HG03135 (cell line): ENCODE measurements at regions not wholly inside any gene's neighbourhood (a gene's known extent, or its start where the extent isn't known, plus 50 kb on each side); places are given as distances from the start of the nearest gene placed in this dataset.
"Not testable (repeated sequence)": the region's sequence is repeated elsewhere in the genome, so short reads cannot be mapped to it uniquely, and the experiment has no call there.

Experiments used
- ATAC-seq: cut with Tn5 transposase; IDR thresholded peaks from one replicate; pipeline ENCODE4 v1.9.1; 2021; ENCODE audit warnings: mild to moderate bottlenecking, moderate library complexity; ENCODE audit not compliant: unreplicated experiment

- ATAC-seq = peak; percentile 24
Observed at GRCh38 chr3:178967177-178967532, 104.5 kb downstream of the ZMAT3 start.

GRCh38 chr3:178966299-178967176 lies 105.1 kb downstream of the ZMAT3 start:
- peak; percentile 50 for ATAC-seq

- ATAC-seq = no peak
Observed at GRCh38 chr3:178964551-178964950, 107.1 kb downstream of the ZMAT3 start.

GRCh38 chr3:178960918-178961317 lies 110.7 kb downstream of the ZMAT3 start:
- ATAC-seq = no peak

- ATAC-seq = no peak
Observed at GRCh38 chr3:178960181-178960580, 111.4 kb downstream of the ZMAT3 start.

GRCh38 chr3:178950676-178951075 lies 120.9 kb downstream of the ZMAT3 start:
- no peak for ATAC-seq

GRCh38 chr3:178949896-178950295 lies 121.7 kb downstream of the ZMAT3 start:
- no peak for ATAC-seq

GRCh38 chr3:178948546-178948945 lies 123.1 kb downstream of the ZMAT3 start:
- no peak for ATAC-seq

- ATAC-seq = no peak
Observed at GRCh38 chr3:178947738-178948137, 123.9 kb downstream of the ZMAT3 start.

- not testable (repeated sequence) for ATAC-seq
Observed at GRCh38 chr3:178942261-178942660, 129.3 kb downstream of the ZMAT3 start.

GRCh38 chr3:178930116-178930515 lies 141.5 kb downstream of the ZMAT3 start:
- ATAC-seq = no peak

- no peak for ATAC-seq
Observed at GRCh38 chr3:178916223-178916622, 155.4 kb downstream of the ZMAT3 start.

GRCh38 chr3:178915365-178915764 lies 156.2 kb downstream of the ZMAT3 start:
- peak; percentile 70 for ATAC-seq

GRCh38 chr3:178907081-178907480 lies 164.5 kb downstream of the ZMAT3 start:
- ATAC-seq = no peak

- ATAC-seq = no peak
Observed at GRCh38 chr3:178901204-178901603, 170.4 kb downstream of the ZMAT3 start.

GRCh38 chr3:178900029-178900646 lies 171.5 kb downstream of the ZMAT3 start:
- ATAC-seq = no peak

GRCh38 chr3:178895178-178895789 lies 176.3 kb downstream of the ZMAT3 start:
- no peak for ATAC-seq
